Mesodermal cell (in vitro differentiated cells): ENCODE measurements at regions not wholly inside any gene's neighbourhood (a gene's known extent, or its start where the extent isn't known, plus 50 kb on each side); places are given as distances from the start of the nearest gene placed in this dataset.
"Not testable (repeated sequence)": the region's sequence is repeated elsewhere in the genome, so short reads cannot be mapped to it uniquely, and the experiment has no call there.

Source experiments
- H3K27ac ChIP-seq: 2 replicates; pipeline ENCODE4 v1.7.0; 2013; ENCODE audit warnings: mild to moderate bottlenecking, low read depth, low read length, moderate library complexity; ENCODE audit not compliant: severe bottlenecking
- H3K36me3 ChIP-seq: 2 replicates; pipeline ENCODE4 v1.7.1; 2013; ENCODE audit warnings: mild to moderate bottlenecking, low read length, moderate library complexity; ENCODE audit not compliant: control insufficient read depth, insufficient read depth
- H3K4me1 ChIP-seq: one replicate; pipeline ENCODE4 v1.7.1; 2013; ENCODE audit warnings: mild to moderate bottlenecking, low read length; ENCODE audit not compliant: insufficient read depth, control insufficient read depth, poor library complexity, severe bottlenecking
- H3K4me3 ChIP-seq: 2 replicates; pipeline ENCODE4 v1.7.0; 2013; ENCODE audit warnings: low read length, control low read depth, mild to moderate bottlenecking; ENCODE audit not compliant: insufficient read depth, poor library complexity, severe bottlenecking; ENCODE audit errors: extremely low read depth
- H3K9me3 ChIP-seq: 2 replicates; pipeline ENCODE4 v1.7.1; 2013; ENCODE audit warnings: mild to moderate bottlenecking, low read length, moderate library complexity; ENCODE audit not compliant: control insufficient read depth
- WGBS, 2 experiments: methylation state at CpG; one replicate each; pipeline ENCODE4 v1.1.5; 2013; ENCODE audit warnings: missing lambda C conversion rate in 2 of 2; ENCODE audit not compliant: insufficient coverage in 2 of 2; 5-methylcytosine and 5-hydroxymethylcytosine counted together

- peaks cover 9% of the 10 kb centered on the region for H3K4me1 ChIP-seq
- no CpG with 5 or more reads among the region's 9 CpGs for WGBS, 2 experiments
- H3K4me3 ChIP-seq, result no peak overlapping the region
- H3K27ac ChIP-seq, result no peak overlapping the region
- H3K36me3 ChIP-seq, result no peaks in the 10 kb centered on the region
- no peaks in the 10 kb centered on the region for H3K9me3 ChIP-seq
Observed at GRCh38 chr10:128573986-128574385, 447.8 kb upstream of the MKI67 start.

GRCh38 chr10:128574581-128575210, 448.5 kb upstream of the MKI67 start:
- WGBS, 2 experiments, result 81 to 87% methylated on average over 5 to 9 of the region's 16 CpGs

DNA sequence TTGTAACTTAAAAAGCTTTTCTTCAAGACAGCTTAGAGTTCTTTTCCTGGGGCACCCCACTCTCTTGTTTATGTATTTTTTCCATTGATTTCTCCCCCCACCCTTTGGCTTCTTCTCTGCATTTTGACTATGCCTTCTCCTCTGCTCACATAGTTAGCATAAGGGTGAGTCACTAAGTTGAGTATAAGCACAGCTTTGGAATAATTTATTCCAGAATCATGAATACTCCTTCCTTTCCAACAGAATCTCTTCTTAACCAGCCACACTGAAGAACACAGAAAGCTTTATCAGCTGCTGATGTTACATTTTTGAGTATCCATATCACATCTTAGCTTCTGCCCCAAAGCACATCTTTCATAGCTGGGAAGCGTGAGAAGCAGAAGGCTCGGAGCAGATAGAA, 449.5 kb upstream of the MKI67 start:
- WGBS, 2 experiments, result 100% methylated on average over 1 to 2 of the region's 2 CpGs
- H3K4me3 ChIP-seq, result no peak overlapping the region
- peaks cover 11% of the 10 kb centered on the region for H3K4me1 ChIP-seq
- H3K9me3 ChIP-seq, result no peaks in the 10 kb centered on the region
- H3K36me3 ChIP-seq, result no peaks in the 10 kb centered on the region
- H3K27ac ChIP-seq, result no peak overlapping the region

More at GRCh38 chr10:128574581-128575210, 448.5 kb upstream of the MKI67 start:
- Histone ChIP-seq H3K4me1 (peaks cover 11% of the 10 kb centered on the region), H3K27ac (no peak overlapping the region), H3K9me3 (no peaks in the 10 kb centered on the region), H3K4me3 (no peak overlapping the region), H3K36me3 (no peaks in the 10 kb centered on the region)

- Histone ChIP-seq H3K4me1 (peaks cover 11% of the 10 kb centered on the region), H3K36me3 (no peaks in the 10 kb centered on the region), H3K9me3 (no peaks in the 10 kb centered on the region), H3K4me3 (no peak overlapping the region), H3K27ac (no peak overlapping the region)
- 86 to 88% methylated on average over 5 to 6 of the region's 11 CpGs for WGBS, 2 experiments
Observed at GRCh38 chr10:128576336-128576735, 450.1 kb upstream of the MKI67 start.

- 86 to 91% methylated on average over 8 to 10 of the region's 11 CpGs for WGBS, 2 experiments
- Histone ChIP-seq H3K4me3 (no peak overlapping the region), H3K9me3 (no peaks in the 10 kb centered on the region), H3K27ac (no peak overlapping the region), H3K4me1 (peaks cover 11% of the 10 kb centered on the region), H3K36me3 (no peaks in the 10 kb centered on the region)
Observed at GRCh38 chr10:128576943-128577670, 450.9 kb upstream of the MKI67 start.

- H3K9me3 ChIP-seq, result no peaks in the 10 kb centered on the region
- no peak overlapping the region for H3K27ac ChIP-seq
- no peaks in the 10 kb centered on the region for H3K36me3 ChIP-seq
- WGBS, 2 experiments, result 97 to 98% methylated on average over 9 to 10 of the region's 13 CpGs
- peaks cover 11% of the 10 kb centered on the region for H3K4me1 ChIP-seq
- H3K4me3 ChIP-seq, result no peak overlapping the region
Observed at GRCh38 chr10:128577958-128578750, 451.9 kb upstream of the MKI67 start.

DNA sequence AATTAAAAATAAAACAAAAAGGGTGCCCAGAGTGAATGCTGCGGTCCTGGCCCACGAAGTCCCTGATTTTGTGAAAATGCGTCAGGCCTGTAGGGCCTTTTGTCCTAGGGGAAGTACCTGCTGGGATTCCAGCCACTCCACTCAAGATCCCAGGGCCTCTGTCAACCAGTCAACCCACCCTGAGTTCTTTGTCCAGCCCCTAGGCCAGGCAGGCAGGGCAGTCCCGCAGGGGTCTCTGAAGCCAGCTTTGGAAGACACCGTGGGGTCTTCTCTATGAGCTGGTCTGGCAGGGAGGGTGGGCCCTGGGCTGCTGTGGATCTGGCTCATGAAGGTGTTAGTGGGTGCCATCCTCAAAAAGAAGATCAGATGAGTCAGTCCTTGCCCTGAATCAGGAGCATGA, 452.5 kb upstream of the MKI67 start:
- WGBS, 2 experiments, result 82% methylated on average over 3 of the region's 5 CpGs; no CpG with 5 or more reads in 1 of the 2 experiments
- Histone ChIP-seq H3K4me3 (no peak overlapping the region), H3K4me1 (peaks cover 11% of the 10 kb centered on the region), H3K27ac (peak overlapping the region; percentile 20), H3K9me3 (no peaks in the 10 kb centered on the region), H3K36me3 (no peaks in the 10 kb centered on the region)

GRCh38 chr10:128579280-128579865, 453.1 kb upstream of the MKI67 start:
- Histone ChIP-seq H3K4me1 (peaks cover 8% of the 10 kb centered on the region), H3K9me3 (no peaks in the 10 kb centered on the region), H3K27ac (peak overlapping the region; percentile 20), H3K36me3 (no peaks in the 10 kb centered on the region), H3K4me3 (no peak overlapping the region)
- WGBS, 2 experiments, result 28 to 30% methylated on average over 6 of the region's 8 CpGs

GRCh38 chr10:128579901-128580300, 453.7 kb upstream of the MKI67 start:
- 80 to 88% methylated on average over 1 of the region's 3 CpGs for WGBS, 2 experiments
- H3K36me3 ChIP-seq, result no peaks in the 10 kb centered on the region
- no peaks in the 10 kb centered on the region for H3K9me3 ChIP-seq
- peaks cover 6% of the 10 kb centered on the region for H3K4me1 ChIP-seq
- peak overlapping the region; percentile 51 for H3K27ac ChIP-seq
- no peak overlapping the region for H3K4me3 ChIP-seq

DNA sequence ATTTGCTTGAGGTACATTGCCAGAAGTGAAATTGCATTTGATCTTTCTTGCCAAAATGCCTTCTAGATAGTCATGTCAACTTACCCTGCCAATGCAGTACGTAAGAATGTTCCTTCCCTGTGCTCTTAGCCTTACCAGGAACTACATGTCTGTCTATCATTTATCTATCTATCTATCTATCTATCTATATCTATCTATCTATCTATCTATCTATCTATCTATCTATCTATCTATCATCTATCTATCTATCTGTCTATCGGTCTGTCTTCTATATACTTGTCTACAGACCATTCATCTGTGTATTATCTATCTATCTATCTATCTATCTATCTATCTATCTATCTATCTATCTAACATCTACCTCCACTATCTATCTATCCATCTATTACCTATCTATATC, 456.9 kb upstream of the MKI67 start:
- H3K4me1 ChIP-seq, H3K4me3 ChIP-seq, H3K36me3 ChIP-seq, H3K27ac ChIP-seq, H3K9me3 ChIP-seq: not testable (repeated sequence)
- 88 to 90% methylated on average over 2 of the region's 2 CpGs for WGBS, 2 experiments
